GM12891 (cell line): ENCODE measurements at regions not wholly inside any gene's neighbourhood (a gene's known extent, or its start where the extent isn't known, plus 50 kb on each side); places are given as distances from the start of the nearest gene placed in this dataset.

Source experiments
- POLR2A ChIP-seq: IDR thresholded peaks from 2 replicates; pipeline ENCODE4 v1.6.1; 2011; ENCODE audit warnings: low read depth, low read length, control low read depth
- SPI1 ChIP-seq: IDR thresholded peaks from 2 replicates; pipeline ENCODE4 v1.6.1; 2011; ENCODE audit warnings: low read depth, low read length, control low read depth

DNA sequence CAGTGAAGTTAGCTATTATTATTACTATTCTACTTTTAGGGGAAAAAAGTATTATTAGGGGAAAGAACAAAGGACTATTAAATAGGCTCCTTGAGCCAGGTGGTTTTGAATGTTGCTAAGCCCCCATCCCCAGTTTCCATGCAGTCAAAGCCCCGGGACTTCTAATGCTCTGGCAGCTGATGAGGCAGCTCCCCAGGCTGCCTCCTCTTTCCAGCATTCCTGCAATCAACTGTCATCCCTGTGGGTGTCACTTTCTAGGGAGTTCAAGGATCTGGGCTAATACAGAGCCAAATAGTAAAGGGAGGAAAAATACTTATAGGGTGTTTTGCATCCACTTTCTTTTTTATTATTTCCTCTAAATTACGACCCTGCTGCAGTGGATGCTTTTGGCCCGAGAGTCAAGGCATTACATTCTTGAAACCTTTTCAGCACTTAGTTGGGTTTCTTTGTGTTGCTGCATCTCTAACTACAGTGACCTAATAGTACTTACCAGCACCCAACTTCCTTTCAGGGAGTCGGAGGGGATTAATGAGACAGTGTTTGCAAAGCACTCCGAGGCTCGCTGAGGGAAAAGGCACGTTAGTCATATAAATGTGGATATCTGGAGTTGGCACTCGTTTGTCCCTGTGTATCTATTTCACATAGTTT lies 303.9 kb upstream of the MAP3K7 start:
- TF ChIP-seq POLR2A (no peak), SPI1 (no peak)
